K562 (cell line): ENCODE measurements at regions not wholly inside any gene's neighbourhood (a gene's known extent, or its start where the extent isn't known, plus 50 kb on each side); places are given as distances from the start of the nearest gene placed in this dataset.

Experiments used
- ATAC-seq: fragments of 200-7000 bp; cut with Tn5 transposase; 3 replicates; pipeline ENCODE4 v1.9.1; 2020; ENCODE audit warnings: moderate library complexity
- BruUV-seq: library from RNA; stranded (reverse); fragments of 400-500 nt; replicated peaks from 2 replicates; lab custom pipeline; 2021; lab: Mats Ljungman, UMichigan
- CTCF ChIA-PET: fragments of 300-600 bp; formaldehyde crosslinking; extraction: SDS; loops from one replicate; lab custom pipeline; 2021; ENCODE audit warnings: low intra/inter-chr PET ratio; lab: Yijun Ruan, JAX
- POLR2A ChIA-PET: fragments of 300-600, 350-650 bp; sonication (Branson Sonifier 250); formaldehyde crosslinking; extraction: SDS; loops from one replicate; lab custom pipeline; 2021; ENCODE audit warnings: antibody characterized with exemption, inconsistent platforms; lab: Yijun Ruan, JAX
- DNase-seq, 4 experiments: peaks; one replicate each; pipeline versions ENCODE4 v3.0.0 to v3.0.0-alpha.2; 2011 to 2018; ENCODE audit warnings: low spot score in 3 of 4, mixed read lengths in 3 of 4; ENCODE audit errors: extremely low read depth in 1 of 4
- FAIRE-seq: peaks from 2 replicates; lab custom pipeline; 2011; peaks lifted over from hg19 to GRCh38; lab: Jason Lieb, UNC
- H2AFZ ChIP-seq: 2 replicates; pipeline ENCODE4 v1.6.0; 2011; ENCODE audit warnings: low read depth, low read length, control low read depth, inconsistent platforms
- H3K27ac ChIP-seq: fragments of 200-600 bp; 3 replicates; pipeline ENCODE4 v1.8.0; 2011; ENCODE audit warnings: low read depth, mild to moderate bottlenecking, control low read depth, inconsistent platforms, low read length, moderate library complexity, mixed read lengths; ENCODE audit errors: extremely low read depth
- H3K27me3 ChIP-seq, 2 experiments: fragments of 300-600 bp in 1 of 2; 2 replicates in 1 of 2; 3 replicates in 1 of 2; pipeline versions ENCODE4 v1.6.0 to v1.8.0; 2011; ENCODE audit warnings: inconsistent platforms in 2 of 2, low read length in 2 of 2, mild to moderate bottlenecking in 1 of 2, mixed read lengths in 1 of 2, moderate library complexity in 1 of 2; ENCODE audit not compliant: control insufficient read depth in 2 of 2, insufficient read depth in 2 of 2
- H3K36me3 ChIP-seq: fragments of 300-600 bp; 3 replicates; pipeline ENCODE4 v1.8.0; 2011; ENCODE audit warnings: mild to moderate bottlenecking, low read length, inconsistent platforms; ENCODE audit not compliant: control insufficient read depth, insufficient read depth
- H3K4me1 ChIP-seq, 2 experiments: fragments of 200-600 bp in 1 of 2; replicated peaks in 1 of 2; 2 replicates in 1 of 2; 3 replicates in 1 of 2; pipeline versions ENCODE4 v1.5.1 to v1.8.0; 2011; ENCODE audit warnings: inconsistent platforms in 2 of 2, low read length in 2 of 2, mild to moderate bottlenecking in 1 of 2, mixed read lengths in 1 of 2, moderate library complexity in 1 of 2; ENCODE audit not compliant: control insufficient read depth in 2 of 2, insufficient read depth in 2 of 2
- H3K4me2 ChIP-seq: 2 replicates; pipeline ENCODE4 v1.6.1; 2011; ENCODE audit warnings: low read length, control low read depth, inconsistent platforms, mixed read lengths; ENCODE audit not compliant: insufficient read depth
- H3K4me3 ChIP-seq: fragments of 200-600 bp; sonication (generic), shearing (Covaris generic); 2 replicates; pipeline ENCODE4 v1.5.1; 2016; ENCODE audit warnings: control low read depth, inconsistent platforms
- H3K79me2 ChIP-seq: fragments of 200-600 bp; 3 replicates; pipeline ENCODE4 v1.8.0; 2011; ENCODE audit warnings: low read length, inconsistent platforms; ENCODE audit not compliant: control insufficient read depth, insufficient read depth
- H3K9ac ChIP-seq, 2 experiments: 2 replicates each; pipeline versions ENCODE4 v1.6.0 to v1.6.1; 2011; ENCODE audit warnings: low read depth in 2 of 2, low read length in 2 of 2, control low read depth in 1 of 2, inconsistent platforms in 1 of 2, mild to moderate bottlenecking in 1 of 2, mixed read lengths in 1 of 2; ENCODE audit not compliant: insufficient read depth in 1 of 2
- H3K9me1 ChIP-seq: one replicate; pipeline ENCODE4 v1.6.0; 2011; ENCODE audit warnings: inconsistent platforms, mild to moderate bottlenecking, low read length, moderate library complexity; ENCODE audit not compliant: control insufficient read depth, insufficient read depth
- H3K9me3 ChIP-seq: replicated peaks from 2 replicates; pipeline ENCODE4 v1.5.1; 2011; ENCODE audit warnings: low read depth, low read length, inconsistent platforms; ENCODE audit not compliant: control insufficient read depth, insufficient read depth
- H4K20me1 ChIP-seq: replicated peaks from 2 replicates; pipeline ENCODE4 v1.6.1; 2011; ENCODE audit warnings: low read length, inconsistent platforms, mixed read lengths; ENCODE audit not compliant: control insufficient read depth, insufficient read depth
- ELK3 ChIP-seq: fragments of 450-650 bp; formaldehyde crosslinking; IDR thresholded peaks from 2 replicates; pipeline ENCODE4 v1.4.0; 2020; ENCODE audit warnings: mild to moderate bottlenecking
- IFI16 ChIP-seq: fragments of 250-450 bp; sonication (Bioruptor Pico); IDR thresholded peaks from 2 replicates; pipeline ENCODE4 v2.1.2; 2022; ENCODE audit warnings: mild to moderate bottlenecking, inconsistent platforms
- L3MBTL2 ChIP-seq: fragments of 450-650 bp; IDR thresholded peaks from 2 replicates; pipeline ENCODE4 v1.6.1; 2016; ENCODE audit warnings: mild to moderate bottlenecking, moderate library complexity
- NR3C1 ChIP-seq: sonication (generic); formaldehyde crosslinking; IDR thresholded peaks from 2 replicates; pipeline ENCODE4 v1.8.1; 2022; ENCODE audit warnings: missing genetic modification reagents
- POLR2AphosphoS5 ChIP-seq: IDR thresholded peaks from 2 replicates; pipeline ENCODE4 v1.6.1; 2011; ENCODE audit warnings: mild to moderate bottlenecking, low read depth, low read length, moderate library complexity; ENCODE audit not compliant: control insufficient read depth, insufficient read depth
- TAF7 ChIP-seq: fragments of 450-650 bp; IDR thresholded peaks from 2 replicates; pipeline ENCODE4 v1.6.1; 2016; ENCODE audit warnings: missing genetic modification characterization, missing compliant biosample characterization
- TRIM25 ChIP-seq: fragments of 450-650 bp; IDR thresholded peaks from 2 replicates; pipeline ENCODE4 v1.7.0; 2016; ENCODE audit warnings: borderline replicate concordance
- XRCC4 ChIP-seq: IDR thresholded peaks from one replicate; pipeline ENCODE4 v1.6.1; 2011; ENCODE audit not compliant: insufficient read depth, insufficient read length; ENCODE audit errors: extremely low read depth
- ZBTB40 ChIP-seq, 2 experiments: fragments of 450-650 bp in 1 of 2; sonication (generic) in 1 of 2; formaldehyde crosslinking in 1 of 2; IDR thresholded peaks; 2 replicates each; pipeline versions ENCODE4 v1.7.1 to v1.9.0; 2016 to 2022; ENCODE audit warnings: inconsistent platforms in 1 of 2, mild to moderate bottlenecking in 1 of 2, missing genetic modification reagents in 1 of 2
- ZNF561 ChIP-seq: fragments of 450-650 bp; formaldehyde crosslinking; conservative IDR thresholded peaks from 2 replicates; pipeline ENCODE4 v1.4.0; 2020; ENCODE audit warnings: mild to moderate bottlenecking, moderate library complexity
- ZNF75A ChIP-seq: fragments of 450-650 bp; formaldehyde crosslinking; IDR thresholded peaks from 2 replicates; pipeline ENCODE4 v1.4.0; 2020; ENCODE audit warnings: mild to moderate bottlenecking
- WGBS: fragments of 100-300 bp; shearing (Covaris generic); methylation state at CpG from one replicate; pipeline ENCODE4 v1.1.6; 2016; ENCODE audit warnings: low coverage, mixed read lengths; ENCODE audit not compliant: insufficient coverage; ENCODE audit errors: missing lambda C conversion rate; 5-methylcytosine and 5-hydroxymethylcytosine counted together
- in situ Hi-C: fragments of 300-500 bp; cut with MboI; formaldehyde crosslinking; loops from 4 replicates; pipeline ENCODE4 v1.15.0; 2018; ENCODE audit warnings: inconsistent platforms, mixed read lengths
- intact Hi-C: fragments of 100-400 bp; cut with micrococcal nuclease; formaldehyde crosslinking; loops from 2 replicates; pipeline ENCODE4 v1.14.2; 2022

- FAIRE-seq (no peak), DNase-seq (no peak), ATAC-seq (no peak)
- Histone ChIP-seq H3K9me1 (no peaks in the 10 kb centered on the region), H3K9me3 (no peaks in the 10 kb centered on the region), H3K4me3 (no peak overlapping the region), H3K36me3 (no peaks in the 10 kb centered on the region), H3K9ac (no peak overlapping the region), H3K4me1 (no peaks in the 10 kb centered on the region), H4K20me1 (no peaks in the 10 kb centered on the region), H3K4me2 (no peak overlapping the region), H3K79me2 (no peaks in the 10 kb centered on the region), H3K27me3 (no peaks in the 10 kb centered on the region), H2AFZ (no peak overlapping the region), H3K27ac (no peak overlapping the region)
- intact Hi-C loops (no loop called here), in situ Hi-C loops (no loop called here)
- WGBS: 0% methylated on average over 4 of the region's 5 CpGs
- ChIA-PET CTCF (no interaction called here), POLR2A (no interaction called here)
- no TSS peak for BruUV-seq
- TF ChIP-seq POLR2AphosphoS5 (no peak), IFI16 (no peak), TAF7 (tag) (no peak), ELK3 (CRISPR knock-in tag) (no peak), ZNF561 (CRISPR knock-in tag) (no peak), L3MBTL2 (no peak), TRIM25 (no peak), ZNF75A (CRISPR knock-in tag) (no peak), XRCC4 (no peak), ZBTB40 (IDR thresholded peaks at IDR 0.05) (no peak), ZBTB40 (CRISPR knock-in tag; IDR thresholded peaks at IDR 0.05) (no peak), NR3C1 (CRISPR knock-in tag) (no peak)
Measured at GRCh38 chr7:63887031-63887430, 111.6 kb upstream of the ZNF722 start.
